NOMO-1 (cell line): ENCODE measurements at regions not wholly inside any gene's neighbourhood (a gene's known extent, or its start where the extent isn't known, plus 50 kb on each side); places are given as distances from the start of the nearest gene placed in this dataset.
"Not testable (repeated sequence)": the region's sequence is repeated elsewhere in the genome, so short reads cannot be mapped to it uniquely, and the experiment has no call there.

ENCODE experiments used
- DNase-seq, 2 experiments: peaks; one replicate each; lab custom pipeline; 2025; ENCODE audit not compliant: unreplicated experiment in 2 of 2; lab: John Stamatoyannopoulos, UW

GRCh38 chr15:24292837-24293236 is 382.7 kb upstream of the NPAP1 start:
- no peak for DNase-seq

DNA sequence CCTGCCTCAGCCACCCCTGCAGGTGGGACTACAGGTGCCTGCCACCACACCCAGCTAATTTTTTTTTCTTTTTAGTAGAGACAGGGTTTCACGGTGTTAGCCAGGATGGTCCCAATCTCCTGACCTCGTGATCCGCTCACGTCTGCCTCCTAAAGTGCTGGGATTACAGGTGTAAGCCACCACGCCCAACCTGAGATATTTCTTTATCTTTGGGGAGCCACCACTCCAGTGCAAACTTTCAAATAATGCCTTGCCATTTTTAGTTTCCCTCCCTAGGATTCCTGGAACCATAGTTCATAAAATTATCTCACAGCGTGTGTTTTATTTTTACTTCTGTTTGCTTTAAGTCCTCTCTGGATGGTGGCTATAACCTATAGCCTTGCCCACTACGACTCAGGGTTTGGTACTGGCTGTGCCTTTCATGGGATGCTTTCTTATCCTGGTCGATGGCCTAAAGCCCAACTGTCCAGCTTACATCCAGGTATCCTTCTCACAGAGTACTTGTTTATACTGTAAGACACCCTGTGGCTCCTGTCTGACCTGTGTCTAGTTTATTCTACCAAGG is 374.7 kb upstream of the NPAP1 start:
- not testable (repeated sequence) for DNase-seq

GRCh38 chr15:24301999-24302398 is 373.6 kb upstream of the NPAP1 start:
- DNase-seq: not testable (repeated sequence)

DNA sequence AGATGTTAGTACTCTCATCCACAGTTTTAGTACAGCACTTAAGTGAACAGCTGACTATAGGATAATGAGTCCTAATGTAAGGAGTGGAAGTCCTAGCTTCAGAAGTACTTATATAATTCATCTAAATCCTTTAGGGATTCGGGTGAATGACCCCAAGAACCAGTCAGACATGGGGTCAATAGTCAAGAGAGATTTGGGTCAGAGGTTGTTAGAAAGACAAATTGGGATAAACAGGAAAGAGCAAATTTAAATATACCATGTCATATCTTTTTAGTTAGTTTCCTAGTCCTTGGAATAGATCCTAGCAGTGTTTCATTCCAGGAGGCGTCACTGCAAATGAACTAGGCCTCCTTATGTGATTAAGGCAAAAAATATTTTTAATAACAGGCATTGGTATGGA is 370.8 kb upstream of the NPAP1 start:
- DNase-seq: not testable (repeated sequence)

- DNase-seq: not testable (repeated sequence)
These were observed 369.9 kb upstream of the NPAP1 start for GRCh38 chr15:24305643-24306042.

DNA sequence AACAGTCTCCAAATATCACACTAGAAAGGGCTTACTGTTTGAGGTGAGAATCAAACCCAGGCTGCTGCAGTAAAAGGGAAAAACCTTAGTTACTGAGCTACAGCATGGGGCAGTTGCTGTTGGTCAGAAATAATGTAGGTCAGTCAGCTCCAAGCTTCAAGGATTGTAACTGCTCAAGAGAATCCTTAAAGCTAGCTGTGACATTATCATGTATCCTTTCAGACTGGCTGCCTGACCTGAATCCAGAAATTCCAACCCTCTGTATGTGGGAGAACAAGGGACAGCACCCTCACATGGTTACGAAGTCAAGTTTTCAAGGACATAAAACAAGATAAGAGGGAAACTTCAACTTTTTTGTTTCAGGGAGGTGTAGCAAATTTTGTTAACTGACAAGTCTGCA is 365.9 kb upstream of the NPAP1 start:
- not testable (repeated sequence) for DNase-seq

DNA sequence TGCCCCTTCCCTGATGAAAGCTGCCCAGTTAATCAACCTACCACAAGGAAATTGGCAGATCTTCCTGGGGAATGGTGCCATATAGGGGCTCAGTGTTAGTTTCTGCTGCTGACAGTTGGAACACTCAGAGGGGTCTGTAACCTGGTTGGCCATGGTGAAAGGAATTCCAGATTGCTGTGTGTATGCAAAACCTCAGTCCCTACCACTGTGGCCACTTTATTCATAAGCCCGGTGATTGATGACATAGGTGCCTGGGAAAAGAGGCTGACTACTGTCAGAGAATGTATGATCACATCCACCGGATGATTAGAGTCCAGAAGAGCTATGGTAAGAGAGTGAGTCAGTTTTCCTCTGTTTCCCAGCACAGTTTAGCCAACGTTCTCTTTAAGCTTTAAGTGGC is 363.9 kb upstream of the NPAP1 start:
- DNase-seq: not testable (repeated sequence)

DNA sequence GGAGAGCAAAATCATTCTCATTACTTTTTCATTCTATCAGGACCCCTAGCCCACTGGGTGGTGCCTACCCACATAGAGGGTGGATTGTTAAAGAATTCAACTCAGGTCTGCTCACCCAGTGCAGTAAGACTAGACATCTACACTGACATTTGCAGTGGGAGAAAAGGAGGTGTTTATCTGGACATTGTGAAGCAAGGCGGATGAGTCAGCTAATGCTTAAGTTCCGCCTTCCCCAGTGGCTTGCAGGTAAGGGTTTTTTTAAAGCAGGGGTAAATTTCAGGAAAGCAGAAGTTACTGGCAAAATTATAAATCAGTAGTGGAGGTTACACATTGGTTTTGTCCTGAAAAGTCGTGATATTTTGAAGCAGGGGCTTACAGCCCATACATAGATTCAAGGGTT is 359.2 kb upstream of the NPAP1 start:
- not testable (repeated sequence) for DNase-seq

DNA sequence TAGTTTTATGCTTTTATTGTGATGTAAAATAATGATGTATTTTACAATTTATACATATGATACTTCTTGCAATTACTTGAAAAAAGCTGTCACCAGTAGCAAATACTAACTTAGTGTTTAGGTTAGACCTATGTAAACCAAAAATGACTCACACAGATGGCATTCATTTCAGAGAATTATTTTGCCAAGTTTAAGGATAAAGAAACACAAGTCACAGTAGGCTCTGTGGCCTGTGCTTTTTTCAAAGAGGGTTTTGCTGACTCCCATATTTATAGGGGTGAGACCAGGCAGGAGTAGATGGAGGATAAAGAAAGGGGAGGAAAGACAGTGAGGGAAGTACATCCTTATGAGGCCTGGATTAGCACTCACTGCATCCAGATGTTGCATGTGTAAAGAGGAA is 356.6 kb upstream of the NPAP1 start:
- DNase-seq: no peak

- DNase-seq: not testable (repeated sequence)
These were observed 351.5 kb upstream of the NPAP1 start for GRCh38 chr15:24324096-24324495.

DNA sequence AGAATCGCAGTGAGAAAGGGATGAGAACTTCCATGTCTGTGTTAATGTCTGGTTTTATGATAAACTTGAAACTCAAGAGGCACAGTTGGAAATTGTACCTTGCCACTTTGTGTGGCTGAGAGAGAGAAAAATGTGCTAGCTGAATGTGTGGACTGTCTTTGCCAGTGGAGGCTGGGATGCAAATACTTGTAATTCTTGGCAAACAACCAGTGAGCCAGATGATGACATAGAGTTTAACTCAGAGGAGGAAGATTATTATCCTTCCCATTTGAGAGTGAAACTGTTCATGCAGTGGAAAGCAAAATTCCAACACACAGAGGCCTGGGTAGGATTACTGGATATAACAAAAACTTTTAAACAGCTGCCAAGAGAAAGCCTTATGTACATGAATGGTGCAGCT is 349.1 kb upstream of the NPAP1 start:
- DNase-seq: not testable (repeated sequence)

- DNase-seq: not testable (repeated sequence)
These were observed 343.6 kb upstream of the NPAP1 start for GRCh38 chr15:24331964-24332363.

GRCh38 chr15:24341876-24342275 is 333.7 kb upstream of the NPAP1 start:
- DNase-seq: not testable (repeated sequence)

DNA sequence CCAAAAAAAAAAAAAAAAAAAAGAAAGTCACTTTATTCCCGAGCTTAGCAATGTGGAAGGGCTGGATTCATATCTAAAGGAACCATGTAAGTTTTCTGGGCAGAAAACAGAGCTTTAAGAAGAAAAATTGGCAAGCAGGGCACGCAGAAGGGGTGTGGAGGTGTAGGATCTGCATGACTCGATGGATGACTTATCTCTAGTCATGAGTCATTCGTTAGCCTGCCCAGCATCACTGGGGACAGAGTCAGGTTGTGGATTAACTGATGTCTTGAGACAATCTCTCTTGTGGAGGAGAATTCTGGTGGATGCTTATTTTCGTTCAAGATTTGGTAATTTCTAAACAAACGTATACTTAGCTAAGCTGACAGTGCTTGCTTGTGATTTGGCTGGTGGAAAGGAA is 322.8 kb upstream of the NPAP1 start:
- DNase-seq: not testable (repeated sequence)

- DNase-seq: not testable (repeated sequence)
These were observed 294.5 kb upstream of the NPAP1 start for GRCh38 chr15:24381103-24381502.

DNA sequence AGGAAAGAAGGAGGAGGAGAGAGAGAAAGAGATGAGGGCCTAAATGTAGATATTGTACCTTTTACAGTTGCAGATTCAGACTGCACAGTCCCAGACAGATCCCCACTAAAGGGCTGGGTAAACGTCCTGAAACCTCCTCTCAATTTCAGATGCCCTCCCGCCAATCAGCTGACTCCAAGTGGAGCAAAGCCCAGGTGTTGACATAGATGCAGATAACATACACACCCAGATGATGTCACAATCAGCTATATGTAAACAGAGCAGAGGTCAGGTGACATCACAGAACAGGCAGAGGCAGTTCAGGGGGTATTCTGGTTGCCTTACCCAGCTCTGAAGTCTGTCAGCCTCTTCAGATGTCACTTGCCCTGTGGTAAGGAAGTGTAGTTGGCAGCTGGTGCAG is 290.3 kb upstream of the NPAP1 start:
- DNase-seq: not testable (repeated sequence)

DNA sequence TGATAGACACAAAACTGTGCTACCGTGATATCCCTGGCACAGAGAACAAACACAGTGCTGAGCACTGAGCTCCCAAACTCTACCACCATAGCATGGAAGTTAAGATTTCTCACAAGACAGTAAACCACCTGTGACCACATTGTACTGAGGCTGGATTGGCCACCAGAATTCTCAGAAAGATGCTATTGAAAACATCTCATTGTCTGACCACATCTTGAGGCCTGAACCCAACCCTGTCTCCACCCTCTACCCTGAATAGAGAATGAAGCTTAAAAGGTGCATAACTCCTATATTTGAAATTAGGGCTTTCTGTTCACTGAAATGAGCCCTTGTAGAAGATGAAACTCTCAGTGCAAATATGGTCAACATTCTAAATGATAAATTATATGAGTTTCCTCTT is 281.3 kb upstream of the NPAP1 start:
- DNase-seq: no peak

DNA sequence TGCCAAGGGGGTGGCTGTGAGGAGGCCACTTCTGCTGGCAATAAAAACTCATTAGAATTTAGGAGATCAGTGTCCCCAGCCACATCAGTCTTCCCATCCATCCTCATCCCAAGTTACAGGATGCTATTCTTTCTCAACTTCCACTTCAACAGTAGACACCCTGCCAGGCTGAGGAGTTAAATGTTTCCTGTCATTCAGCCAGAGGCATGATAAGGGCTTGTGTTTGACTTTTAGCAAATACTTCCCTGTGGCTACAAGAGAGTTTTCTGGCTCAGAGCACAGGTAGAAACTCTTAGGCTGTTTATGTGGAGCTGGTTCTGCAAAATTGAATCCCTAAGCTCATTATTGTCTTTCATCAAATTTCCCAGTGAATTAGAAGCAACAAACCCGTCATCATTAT is 262.9 kb upstream of the NPAP1 start:
- DNase-seq: not testable (repeated sequence)

DNA sequence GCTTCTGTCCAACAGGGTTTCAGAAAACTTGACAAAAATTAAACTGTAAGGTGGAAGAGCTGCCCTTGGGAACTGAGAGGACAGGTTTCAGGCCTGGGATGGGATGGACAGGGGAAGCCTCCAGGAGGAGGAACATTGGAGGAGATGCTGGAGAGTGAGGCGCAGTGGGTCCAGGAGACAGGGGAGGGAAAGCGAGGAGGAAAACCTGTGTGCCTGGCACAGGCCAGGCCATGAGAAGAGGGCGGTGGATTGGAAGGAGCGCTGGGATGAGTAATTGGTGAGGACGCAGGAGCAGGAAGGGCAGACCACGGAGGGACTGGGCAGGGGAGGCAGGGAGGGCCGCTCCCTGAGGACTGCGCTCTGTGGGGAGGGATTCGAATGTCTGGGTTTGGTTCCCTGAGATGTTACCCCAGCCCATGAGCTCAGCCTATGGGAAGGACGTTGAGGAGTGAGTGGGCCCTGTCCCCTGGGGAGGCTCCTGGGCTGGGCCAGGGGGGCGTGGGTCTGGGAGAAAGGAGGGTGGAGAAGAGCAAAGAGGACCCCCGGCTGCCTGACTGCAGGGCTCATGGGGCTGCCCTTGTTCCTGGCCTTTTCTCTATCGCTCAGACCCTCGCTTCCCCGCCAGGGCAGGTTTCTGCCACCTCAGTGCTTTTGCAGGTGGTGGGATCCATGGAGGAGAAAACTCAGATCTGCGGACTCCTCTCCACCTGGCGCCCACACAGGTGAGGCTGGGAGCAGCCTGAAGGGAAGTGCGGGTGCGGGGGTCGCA is 249.1 kb upstream of the NPAP1 start:
- DNase-seq: not testable (repeated sequence)

DNA sequence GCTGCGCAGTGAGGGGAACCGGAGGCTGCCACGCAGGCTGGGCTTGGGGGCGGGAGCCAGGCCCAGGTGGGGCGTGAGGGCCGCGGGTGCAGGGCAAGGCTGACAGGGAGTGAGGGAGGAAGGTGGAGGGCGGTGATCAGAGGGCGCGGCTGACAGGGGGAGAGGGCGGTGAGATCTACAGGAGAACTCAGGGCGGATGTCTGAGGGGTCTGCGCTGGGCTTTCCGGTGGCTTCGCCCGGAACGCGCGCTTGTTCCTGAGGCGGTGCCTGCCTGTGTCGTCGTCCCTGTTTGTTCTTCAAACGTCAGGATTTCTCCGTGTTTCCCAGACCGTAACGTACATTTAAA is 248.5 kb upstream of the NPAP1 start:
- not testable (repeated sequence) for DNase-seq

- DNase-seq: not testable (repeated sequence)
These were observed 240.3 kb upstream of the NPAP1 start for GRCh38 chr15:24435075-24435820.

- DNase-seq: not testable (repeated sequence)
These were observed 238.3 kb upstream of the NPAP1 start for GRCh38 chr15:24437270-24437669.
